AG10803 (cell line): ENCODE measurements at regions not wholly inside any gene's neighbourhood (a gene's known extent, or its start where the extent isn't known, plus 50 kb on each side); places are given as distances from the start of the nearest gene placed in this dataset.

Experiments
- DNase-seq: peaks from one replicate; pipeline ENCODE4 v3.0.0; 2010; ENCODE audit warnings: low read depth
- H3K4me3 ChIP-seq: 2 replicates; pipeline ENCODE4 v1.5.1; 2011; ENCODE audit warnings: mild to moderate bottlenecking, low read length, control low read depth
- TF ChIP-seq, protein P1 (sequence below): conservative IDR thresholded peaks from 2 replicates; pipeline ENCODE4 v1.5.1; 2011; ENCODE audit warnings: mild to moderate bottlenecking, low read length, control low read depth, inconsistent platforms

DNA sequence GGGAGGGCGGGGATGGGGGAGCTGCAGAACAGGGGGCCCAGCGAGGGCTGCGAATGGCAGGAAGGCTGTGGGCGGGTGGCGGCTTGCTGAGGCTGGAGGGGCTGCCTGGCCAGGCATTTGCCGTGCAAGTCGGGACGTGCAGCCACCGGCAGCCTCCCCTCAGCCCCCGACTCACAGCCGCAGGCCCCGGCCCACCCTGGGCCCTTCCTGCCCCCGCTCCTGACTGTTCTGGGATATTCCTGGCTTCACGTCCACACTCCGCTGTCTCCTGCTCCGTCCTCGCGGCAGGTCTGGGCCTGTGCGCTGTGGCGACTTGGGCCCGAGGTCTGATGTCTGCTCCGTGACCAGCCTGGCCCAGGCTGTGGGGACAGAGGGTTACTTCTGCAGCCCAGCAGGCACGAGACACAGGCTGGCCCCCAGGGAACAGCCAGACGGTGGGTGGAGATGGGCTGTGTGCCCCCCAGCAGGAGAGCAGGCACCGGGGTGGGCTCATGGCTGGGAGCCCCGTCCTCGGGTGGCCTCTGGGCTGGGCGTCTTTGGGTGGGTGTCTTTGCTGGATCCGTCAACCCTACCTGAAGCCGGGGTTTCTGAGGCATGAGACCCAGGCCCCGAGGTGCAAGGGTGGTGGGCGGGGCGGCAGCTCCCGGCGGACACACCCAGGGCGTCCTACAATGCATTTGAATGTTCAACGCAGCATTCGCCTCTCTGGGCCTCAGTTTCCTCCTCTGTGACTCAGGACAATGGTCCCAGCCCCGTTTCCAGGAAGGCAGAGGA, 86.5 kb downstream of the FOXL3 start:
- DNase-seq, result no peak
- no peak overlapping the region for H3K4me3 ChIP-seq
- TF ChIP-seq, protein P1, sequence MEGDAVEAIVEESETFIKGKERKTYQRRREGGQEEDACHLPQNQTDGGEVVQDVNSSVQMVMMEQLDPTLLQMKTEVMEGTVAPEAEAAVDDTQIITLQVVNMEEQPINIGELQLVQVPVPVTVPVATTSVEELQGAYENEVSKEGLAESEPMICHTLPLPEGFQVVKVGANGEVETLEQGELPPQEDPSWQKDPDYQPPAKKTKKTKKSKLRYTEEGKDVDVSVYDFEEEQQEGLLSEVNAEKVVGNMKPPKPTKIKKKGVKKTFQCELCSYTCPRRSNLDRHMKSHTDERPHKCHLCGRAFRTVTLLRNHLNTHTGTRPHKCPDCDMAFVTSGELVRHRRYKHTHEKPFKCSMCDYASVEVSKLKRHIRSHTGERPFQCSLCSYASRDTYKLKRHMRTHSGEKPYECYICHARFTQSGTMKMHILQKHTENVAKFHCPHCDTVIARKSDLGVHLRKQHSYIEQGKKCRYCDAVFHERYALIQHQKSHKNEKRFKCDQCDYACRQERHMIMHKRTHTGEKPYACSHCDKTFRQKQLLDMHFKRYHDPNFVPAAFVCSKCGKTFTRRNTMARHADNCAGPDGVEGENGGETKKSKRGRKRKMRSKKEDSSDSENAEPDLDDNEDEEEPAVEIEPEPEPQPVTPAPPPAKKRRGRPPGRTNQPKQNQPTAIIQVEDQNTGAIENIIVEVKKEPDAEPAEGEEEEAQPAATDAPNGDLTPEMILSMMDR, result no peak

DNA sequence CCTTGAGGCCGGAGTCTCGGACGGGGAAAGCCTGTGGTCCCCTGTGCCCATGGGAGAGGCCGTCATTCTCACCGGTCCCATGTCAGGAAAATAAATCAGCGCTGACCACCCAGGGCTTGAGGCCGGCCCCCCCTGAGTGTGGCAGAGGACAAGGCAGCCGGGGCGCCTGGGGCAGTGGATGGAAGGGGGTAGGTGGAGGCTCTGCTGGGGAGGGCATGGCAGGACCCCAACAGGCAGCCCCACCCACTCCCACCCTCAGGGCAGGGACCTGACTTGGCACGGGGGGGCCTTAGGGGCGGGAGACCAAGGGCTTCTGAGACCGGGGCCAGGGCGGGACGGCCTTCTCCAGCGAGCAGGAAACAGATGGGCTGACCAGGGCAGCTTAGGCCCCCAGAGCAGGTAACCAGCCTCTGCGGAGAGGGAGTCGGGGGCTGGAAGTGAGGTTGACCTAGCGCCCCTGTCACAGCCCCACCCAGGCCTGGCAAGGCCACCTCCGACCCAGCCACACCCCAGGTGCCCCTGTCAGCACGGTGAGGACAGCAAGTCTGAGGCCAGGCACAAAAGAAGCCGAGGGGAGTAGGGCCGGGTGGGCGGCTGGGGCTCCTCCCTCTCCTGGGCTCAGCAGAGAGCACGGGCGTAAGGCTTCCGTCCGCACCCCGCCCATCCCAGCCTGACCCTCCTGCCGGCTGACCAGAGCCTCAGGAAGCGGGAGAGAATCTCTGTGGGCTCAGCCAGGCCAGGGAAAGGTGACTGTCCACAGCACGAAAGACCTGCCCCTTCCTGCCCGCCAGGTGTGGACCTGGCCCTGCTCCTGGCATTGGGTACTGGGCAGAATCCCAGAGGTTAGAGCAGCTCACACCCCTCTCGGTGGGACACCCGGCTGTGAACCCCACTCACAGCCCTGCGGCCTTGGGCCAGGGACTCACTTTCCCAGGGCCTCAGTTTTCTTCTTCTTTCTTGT, 87.4 kb downstream of the FOXL3 start:
- H3K4me3 ChIP-seq, result no peak overlapping the region
- TF ChIP-seq, protein P1, result no peak
- no peak for DNase-seq

DNA sequence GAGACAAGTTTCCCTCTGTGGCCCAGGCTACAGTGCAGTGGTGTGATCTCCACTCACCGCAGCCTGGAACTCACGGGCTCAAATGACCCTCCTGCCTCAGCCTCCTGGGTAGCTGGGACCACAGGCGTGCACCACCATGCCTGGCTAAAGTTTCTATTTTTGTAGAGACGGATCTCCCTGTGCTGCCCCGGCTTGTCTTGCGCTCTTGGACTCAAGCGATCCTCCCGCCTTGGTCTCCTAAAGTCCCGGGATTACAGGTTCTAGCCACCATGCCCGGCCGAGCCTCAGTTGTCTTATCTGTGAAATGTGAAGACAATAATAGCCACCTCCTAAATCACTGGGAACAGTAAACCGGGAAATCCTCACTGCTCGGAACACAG, 88.1 kb downstream of the FOXL3 start:
- H3K4me3 ChIP-seq, result no peak overlapping the region
- no peak for DNase-seq
- TF ChIP-seq, protein P1, result no peak

DNA sequence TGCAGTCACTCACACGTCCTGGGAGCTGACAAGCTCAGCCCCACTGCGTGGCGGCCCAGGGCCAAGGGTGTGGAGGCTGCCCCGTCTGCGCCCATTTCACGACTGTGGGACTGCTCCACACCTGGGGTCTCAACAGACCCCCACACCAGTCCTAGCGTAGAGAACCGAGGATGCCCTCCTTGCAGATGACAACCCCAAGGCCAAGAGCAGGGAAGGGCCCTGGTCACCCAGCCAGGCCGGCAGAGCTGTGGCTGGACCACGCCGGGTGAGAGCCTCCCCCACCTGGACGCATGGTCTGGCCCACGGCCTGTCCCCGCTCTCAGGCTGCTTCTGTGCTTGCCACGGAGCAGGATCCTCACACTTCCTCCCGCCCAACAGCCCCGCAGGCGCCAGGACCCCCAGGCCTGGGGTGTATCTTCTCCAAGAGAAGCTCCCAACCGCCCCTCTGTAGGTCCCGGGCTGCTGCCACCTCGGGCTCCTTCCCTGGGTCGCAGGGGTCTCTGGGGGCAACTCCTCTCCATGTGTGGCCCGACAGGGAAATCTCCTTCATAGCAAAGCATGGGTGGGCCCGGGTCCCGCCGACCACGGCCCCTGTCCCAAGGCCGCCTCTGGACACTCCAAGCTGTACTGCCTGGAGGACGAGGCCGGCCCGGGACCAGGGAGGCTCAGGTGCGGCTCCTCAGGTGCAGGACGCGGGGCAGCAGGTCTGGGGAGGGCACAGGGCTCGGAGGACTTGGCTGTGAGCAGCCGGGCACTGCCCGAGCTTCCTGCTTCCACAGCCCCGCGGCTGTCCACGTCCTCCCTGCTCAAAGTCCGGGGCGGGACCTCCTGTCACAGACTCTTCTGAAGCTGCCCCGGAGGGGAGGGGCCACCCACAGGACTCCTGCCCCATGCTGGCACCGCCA, 88.8 kb downstream of the FOXL3 start:
- no peak for DNase-seq

DNA sequence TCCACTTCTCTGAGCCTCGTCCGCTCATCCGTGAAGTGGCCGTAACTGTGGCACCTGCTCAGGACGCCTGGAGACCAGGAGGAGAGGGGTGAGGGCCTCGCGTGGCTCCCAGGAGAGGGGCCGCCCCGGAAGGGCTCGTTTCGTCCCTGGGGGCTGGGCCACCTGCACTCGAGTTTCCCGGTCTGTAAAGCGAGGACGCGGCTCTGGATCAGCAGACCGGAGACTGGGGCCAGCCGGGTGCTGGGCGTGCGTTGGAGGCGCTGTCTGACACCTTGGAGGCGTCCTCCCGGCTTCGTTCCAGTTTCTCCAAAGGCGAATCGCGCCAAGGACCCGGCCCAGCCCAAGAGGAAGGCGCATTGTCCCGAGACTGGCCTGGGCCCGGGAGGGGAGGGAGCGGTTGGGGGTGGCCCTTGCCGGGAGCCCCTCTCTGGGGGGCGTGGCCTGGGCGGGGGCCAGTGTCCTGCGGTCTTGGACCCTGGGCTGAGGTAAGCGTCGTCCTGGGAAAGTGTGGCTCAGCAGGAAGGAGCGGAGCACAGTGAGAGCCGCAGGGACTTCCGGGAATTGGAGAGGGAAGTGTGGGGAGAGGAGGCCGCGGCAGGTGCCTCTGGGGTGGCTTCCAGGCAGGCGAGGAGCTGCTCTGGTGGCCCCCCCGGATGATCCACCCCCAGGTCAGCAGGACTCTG, 89.6 kb downstream of the FOXL3 start:
- DNase-seq, result no peak
- TF ChIP-seq, protein P1, result no peak
- H3K4me3 ChIP-seq, result no peak overlapping the region

More for the DNA sequence above, 88.8 kb downstream of the FOXL3 start:
- no peak overlapping the region for H3K4me3 ChIP-seq
- TF ChIP-seq, protein P1, result no peak

DNA sequence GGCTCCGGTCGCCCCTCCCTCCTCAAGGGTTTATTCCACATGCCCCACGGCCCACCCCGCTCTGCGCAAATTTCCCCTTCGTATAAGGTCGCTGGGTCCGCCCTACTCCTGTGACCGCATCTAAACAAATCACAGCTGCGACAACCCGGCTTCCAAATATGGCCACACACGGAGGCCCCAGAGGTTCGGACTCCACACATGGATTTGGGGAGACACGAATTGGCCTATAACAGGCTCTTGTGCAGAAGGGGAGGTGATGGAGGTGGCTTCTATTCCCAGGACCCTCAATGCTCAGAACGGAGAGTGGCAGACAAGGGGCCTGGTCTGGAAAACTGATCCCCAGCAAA, 90.1 kb downstream of the FOXL3 start:
- H3K4me3 ChIP-seq, result no peak overlapping the region
- TF ChIP-seq, protein P1, result no peak
- DNase-seq, result no peak
